ENCODE measurements at regions not wholly inside any gene's neighbourhood (a gene's known extent, or its start where the extent isn't known, plus 50 kb on each side); places are given as distances from the start of the nearest gene placed in this dataset.
"Not testable (repeated sequence)": the region's sequence is repeated elsewhere in the genome, so short reads cannot be mapped to it uniquely, and the experiment has no call there.

DNA sequence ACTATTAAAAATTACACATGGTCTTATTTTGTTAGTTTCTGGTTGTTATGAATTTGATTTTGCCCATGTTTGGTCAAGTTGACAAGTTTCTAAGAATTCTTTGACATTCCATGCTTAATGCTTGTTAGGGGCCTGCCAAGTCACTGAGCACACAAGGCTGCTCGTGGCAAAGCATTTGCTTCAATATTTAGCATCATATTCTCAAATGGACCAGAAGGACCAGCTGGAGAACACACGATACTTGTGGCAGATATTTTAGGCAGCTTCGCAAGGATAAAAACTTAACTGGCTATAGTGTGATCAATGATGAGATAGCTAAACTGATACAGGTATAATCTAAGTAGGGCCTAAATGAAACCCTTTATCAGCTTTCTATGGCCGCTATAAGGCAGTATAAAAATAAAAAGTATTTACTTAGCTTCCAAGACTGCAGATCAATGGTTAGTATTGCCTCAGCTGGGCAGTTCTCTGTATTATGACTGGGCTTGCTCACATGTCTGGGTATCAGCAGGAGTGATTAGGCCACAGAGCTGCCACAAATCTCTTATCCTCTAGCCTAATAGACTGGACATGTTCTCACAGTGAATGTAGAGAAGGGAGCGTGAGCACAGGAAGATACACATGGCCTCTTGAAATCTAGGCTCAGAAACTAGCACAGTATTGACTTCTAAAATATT is 155.9 kb upstream of the SPRY2 start:
- DNase-seq (ENCODE audit: low read depth): no peak
- TF ChIP-seq, protein P1, sequence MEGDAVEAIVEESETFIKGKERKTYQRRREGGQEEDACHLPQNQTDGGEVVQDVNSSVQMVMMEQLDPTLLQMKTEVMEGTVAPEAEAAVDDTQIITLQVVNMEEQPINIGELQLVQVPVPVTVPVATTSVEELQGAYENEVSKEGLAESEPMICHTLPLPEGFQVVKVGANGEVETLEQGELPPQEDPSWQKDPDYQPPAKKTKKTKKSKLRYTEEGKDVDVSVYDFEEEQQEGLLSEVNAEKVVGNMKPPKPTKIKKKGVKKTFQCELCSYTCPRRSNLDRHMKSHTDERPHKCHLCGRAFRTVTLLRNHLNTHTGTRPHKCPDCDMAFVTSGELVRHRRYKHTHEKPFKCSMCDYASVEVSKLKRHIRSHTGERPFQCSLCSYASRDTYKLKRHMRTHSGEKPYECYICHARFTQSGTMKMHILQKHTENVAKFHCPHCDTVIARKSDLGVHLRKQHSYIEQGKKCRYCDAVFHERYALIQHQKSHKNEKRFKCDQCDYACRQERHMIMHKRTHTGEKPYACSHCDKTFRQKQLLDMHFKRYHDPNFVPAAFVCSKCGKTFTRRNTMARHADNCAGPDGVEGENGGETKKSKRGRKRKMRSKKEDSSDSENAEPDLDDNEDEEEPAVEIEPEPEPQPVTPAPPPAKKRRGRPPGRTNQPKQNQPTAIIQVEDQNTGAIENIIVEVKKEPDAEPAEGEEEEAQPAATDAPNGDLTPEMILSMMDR (conservative IDR thresholded peaks at IDR 0.05; ENCODE audit: control insufficient read depth, insufficient read depth, low read depth, low read length): no peak

DNA sequence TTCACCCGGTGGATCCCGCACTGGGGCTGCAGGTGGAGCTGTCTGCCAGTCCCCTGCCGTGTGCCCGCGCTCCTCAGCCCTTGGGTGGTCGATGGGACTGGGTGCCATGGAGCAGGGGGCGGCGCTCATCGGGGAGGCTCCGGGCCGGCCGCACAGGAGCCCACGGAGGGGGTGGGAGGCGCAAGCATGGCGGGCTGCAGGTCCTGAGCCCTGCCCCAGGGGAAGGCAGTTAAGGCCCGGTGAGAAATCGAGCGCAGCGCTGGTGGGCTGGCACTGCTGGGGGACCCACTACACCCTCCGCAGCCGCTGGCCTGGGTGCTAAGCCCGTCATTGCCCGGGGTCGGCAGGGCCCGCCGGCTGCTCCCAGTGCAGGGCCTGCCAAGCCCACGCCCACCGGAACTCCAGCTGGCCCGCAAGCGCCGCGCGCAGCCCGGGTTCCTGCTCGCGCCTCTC is 149.6 kb upstream of the SPRY2 start:
- DNase-seq (ENCODE audit: low read depth): not testable (repeated sequence)

More for the DNA sequence above, 155.9 kb upstream of the SPRY2 start:
- H3K4me3 ChIP-seq (ENCODE audit: control insufficient read depth, low read depth, low read length): no peak overlapping the region

DNA sequence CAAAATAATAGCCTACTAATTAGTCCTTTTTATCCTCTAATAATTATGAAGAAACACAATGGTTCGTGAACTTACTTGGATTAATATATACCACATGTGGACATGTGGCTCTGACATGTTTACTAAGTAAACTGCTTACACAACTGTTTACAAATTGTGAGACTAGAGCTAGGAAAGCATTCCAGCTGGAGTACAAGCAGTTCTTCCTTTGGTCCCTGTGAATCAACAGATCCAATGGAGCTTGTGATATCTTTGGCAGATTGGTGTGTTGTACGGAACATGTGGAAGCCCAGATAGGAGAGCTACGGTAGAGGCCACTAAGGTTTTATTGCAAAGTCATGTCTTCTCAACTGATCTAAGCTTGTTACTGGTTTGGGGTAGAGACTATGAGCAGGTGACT is 145.5 kb upstream of the SPRY2 start:
- DNase-seq (ENCODE audit: low read depth): peak; percentile 19
- no peak overlapping the region for H3K4me3 ChIP-seq (ENCODE audit: control insufficient read depth, low read depth, low read length)
- TF ChIP-seq, protein P1 (conservative IDR thresholded peaks at IDR 0.05; ENCODE audit: control insufficient read depth, insufficient read depth, low read depth, low read length): no peak

More for the DNA sequence above, 149.6 kb upstream of the SPRY2 start:
- not testable (repeated sequence) for H3K4me3 ChIP-seq (ENCODE audit: control insufficient read depth, low read depth, low read length)

DNA sequence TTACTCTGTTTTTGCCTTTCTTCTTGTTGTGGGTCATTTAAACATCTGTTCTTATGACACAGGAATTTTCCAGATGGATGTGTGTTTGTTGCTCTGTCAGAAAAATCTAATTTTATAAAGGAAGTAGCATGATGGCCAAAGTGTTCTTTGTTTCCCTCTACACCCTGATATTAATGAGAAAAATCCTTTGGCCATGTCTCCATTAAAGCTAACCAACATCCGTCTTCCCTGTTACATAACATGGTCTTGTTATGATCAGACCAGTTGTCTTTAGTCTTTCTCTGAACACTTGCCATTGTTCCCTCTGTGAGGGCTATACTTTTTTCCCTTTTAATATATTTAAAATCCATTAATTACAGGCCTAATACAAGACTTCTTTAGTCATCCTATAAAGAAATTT is 142.2 kb upstream of the SPRY2 start:
- no peak overlapping the region for H3K4me3 ChIP-seq (ENCODE audit: control insufficient read depth, low read depth, low read length)
- TF ChIP-seq, protein P1 (conservative IDR thresholded peaks at IDR 0.05; ENCODE audit: control insufficient read depth, insufficient read depth, low read depth, low read length): no peak
- no peak for DNase-seq (ENCODE audit: low read depth)

DNA sequence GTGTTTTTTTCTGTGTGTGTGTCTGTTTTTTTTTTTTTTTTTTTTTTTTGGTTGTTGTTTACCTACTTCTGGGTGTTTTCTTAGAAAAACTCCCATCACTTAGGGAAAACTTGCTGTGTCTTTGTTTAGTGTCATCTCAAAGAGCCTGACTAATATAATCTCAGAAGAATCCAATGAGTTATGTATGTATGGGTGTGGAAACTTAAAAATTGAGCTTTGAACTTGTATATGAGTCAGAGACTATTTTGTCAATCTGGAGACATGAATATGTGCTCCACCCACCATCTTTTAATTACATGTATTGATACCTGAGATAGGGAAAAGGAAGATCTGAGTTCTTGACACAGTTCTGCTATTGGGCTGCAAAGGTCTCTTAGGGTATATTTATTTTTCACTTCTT is 140.7 kb upstream of the SPRY2 start:
- no peak for DNase-seq (ENCODE audit: low read depth)
- no peak overlapping the region for H3K4me3 ChIP-seq (ENCODE audit: control insufficient read depth, low read depth, low read length)
- TF ChIP-seq, protein P1 (conservative IDR thresholded peaks at IDR 0.05; ENCODE audit: control insufficient read depth, insufficient read depth, low read depth, low read length): no peak

DNA sequence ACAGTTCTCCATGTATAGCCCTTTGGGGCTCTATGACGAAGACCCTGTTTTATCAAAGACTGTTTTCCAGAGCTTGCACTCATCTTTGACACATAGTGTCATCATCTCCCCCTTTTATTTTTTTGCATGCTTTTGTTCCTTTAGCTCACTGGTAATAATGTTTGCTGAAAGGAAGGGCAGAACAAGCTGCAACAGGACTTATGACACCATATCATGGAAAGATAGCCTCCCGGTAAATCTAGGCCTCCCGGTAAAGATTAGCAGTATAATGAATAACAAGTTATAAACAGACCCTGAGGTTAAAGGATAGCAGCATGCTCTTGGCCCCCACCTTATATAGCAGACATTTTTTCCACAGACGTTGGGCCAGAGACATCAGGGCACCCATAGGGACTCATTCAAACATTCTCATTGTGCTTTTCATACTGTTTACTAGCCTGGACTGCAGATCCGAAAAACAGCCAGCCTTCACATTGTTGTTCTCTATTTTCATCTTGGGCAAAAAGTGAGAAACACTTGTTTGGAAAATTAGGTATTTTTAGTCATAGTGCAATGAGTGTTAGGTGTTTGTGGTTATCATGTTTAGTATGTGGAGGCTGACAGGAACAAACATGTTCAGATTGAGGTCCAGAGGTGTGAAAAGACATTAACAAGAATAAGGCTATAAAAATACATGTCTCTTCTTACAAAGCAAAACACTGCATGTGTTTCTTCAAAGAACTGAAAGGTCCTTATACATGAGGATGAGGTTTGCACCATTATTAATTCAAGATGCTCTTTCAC is 136.9 kb upstream of the SPRY2 start:
- DNase-seq (ENCODE audit: low read depth): no peak
- H3K4me3 ChIP-seq (ENCODE audit: control insufficient read depth, low read depth, low read length): no peak overlapping the region
- TF ChIP-seq, protein P1 (conservative IDR thresholded peaks at IDR 0.05; ENCODE audit: control insufficient read depth, insufficient read depth, low read depth, low read length): no peak

DNA sequence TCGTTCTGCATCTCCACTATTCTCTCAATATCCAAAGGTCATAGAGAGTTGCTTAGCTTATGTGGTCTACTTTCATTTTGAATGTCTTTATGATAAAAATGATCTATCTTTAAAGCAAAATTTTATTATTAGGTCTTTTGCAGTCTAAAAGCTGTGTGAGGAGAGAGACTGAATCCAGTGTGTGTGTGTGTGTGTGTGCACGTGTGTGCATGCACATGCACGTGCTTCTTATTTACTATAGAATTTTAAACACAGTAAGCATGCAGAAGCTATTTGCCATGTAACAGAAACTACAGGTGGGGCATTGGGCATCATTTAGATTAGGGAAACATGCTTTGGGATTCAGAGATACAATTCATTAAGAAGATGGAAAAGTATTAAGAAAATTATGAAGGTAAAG is 136.0 kb upstream of the SPRY2 start:
- TF ChIP-seq, protein P1 (conservative IDR thresholded peaks at IDR 0.05; ENCODE audit: control insufficient read depth, insufficient read depth, low read depth, low read length): no peak
- H3K4me3 ChIP-seq (ENCODE audit: control insufficient read depth, low read depth, low read length): no peak overlapping the region
- no peak for DNase-seq (ENCODE audit: low read depth)

Measured in fibroblast of mammary gland (primary cell).